Keratinocyte (primary cell): ENCODE measurements at regions not wholly inside any gene's neighbourhood (a gene's known extent, or its start where the extent isn't known, plus 50 kb on each side); places are given as distances from the start of the nearest gene placed in this dataset.

ENCODE experiments used
- DNase-seq: peaks from one replicate; pipeline ENCODE4 v3.0.0-alpha.2; 2011; ENCODE audit warnings: low read depth, missing footprints, low spot score
- FAIRE-seq: peaks from 2 replicates; lab custom pipeline; 2011; peaks lifted over from hg19 to GRCh38; lab: Jason Lieb, UNC
- H2AFZ ChIP-seq: 2 replicates; pipeline ENCODE4 v1.6.0; 2012; ENCODE audit warnings: low read length, control low read depth, inconsistent platforms; ENCODE audit not compliant: control insufficient read depth
- H3K27ac ChIP-seq: 2 replicates; pipeline ENCODE4 v1.5.1; 2011; ENCODE audit warnings: low read length; ENCODE audit not compliant: control insufficient read depth, insufficient read depth
- H3K27me3 ChIP-seq: 3 replicates; pipeline ENCODE4 v1.6.0; 2011; ENCODE audit warnings: low read length; ENCODE audit not compliant: control insufficient read depth, insufficient read depth; ENCODE audit errors: extremely low read depth
- H3K36me3 ChIP-seq, 2 experiments: 2 replicates in 1 of 2; 3 replicates in 1 of 2; pipeline ENCODE4 v1.5.1; 2011; ENCODE audit warnings: low read length in 2 of 2, mild to moderate bottlenecking in 1 of 2; ENCODE audit not compliant: control insufficient read depth in 2 of 2, insufficient read depth in 2 of 2; ENCODE audit errors: extremely low read depth in 1 of 2
- H3K4me1 ChIP-seq: 3 replicates; pipeline ENCODE4 v1.5.1; 2011; ENCODE audit warnings: low read length; ENCODE audit not compliant: control insufficient read depth, insufficient read depth; ENCODE audit errors: extremely low read depth
- H3K4me2 ChIP-seq: 3 replicates; pipeline ENCODE4 v1.6.0; 2011; ENCODE audit warnings: low read depth, low read length; ENCODE audit not compliant: control insufficient read depth, insufficient read depth; ENCODE audit errors: extremely low read depth
- H3K4me3 ChIP-seq, 3 experiments: fragments of 200-600 bp in 1 of 3; sonication (generic) in 1 of 3; 2 replicates in 2 of 3; 3 replicates in 1 of 3; pipeline ENCODE4 v1.5.1; 2011 to 2016; ENCODE audit warnings: low read length in 3 of 3, mild to moderate bottlenecking in 3 of 3, control low read depth in 2 of 3, inconsistent platforms in 1 of 3, low read depth in 1 of 3, mixed read lengths in 1 of 3, mixed run types in 1 of 3, moderate library complexity in 1 of 3; ENCODE audit not compliant: control insufficient read depth in 2 of 3, insufficient read depth in 2 of 3; ENCODE audit errors: extremely low read depth in 1 of 3
- H3K79me2 ChIP-seq: 2 replicates; pipeline ENCODE4 v1.6.0; 2012; ENCODE audit warnings: low read length; ENCODE audit not compliant: control insufficient read depth, insufficient read depth
- H3K9ac ChIP-seq: 3 replicates; pipeline ENCODE4 v1.6.0; 2011; ENCODE audit warnings: low read length; ENCODE audit not compliant: control insufficient read depth, insufficient read depth; ENCODE audit errors: extremely low read depth
- H3K9me1 ChIP-seq: 3 replicates; pipeline ENCODE4 v1.6.0; 2011; ENCODE audit warnings: low read length; ENCODE audit not compliant: control insufficient read depth, insufficient read depth; ENCODE audit errors: extremely low read depth
- H3K9me3 ChIP-seq: 2 replicates; pipeline ENCODE4 v1.5.1; 2012; ENCODE audit warnings: low read depth, low read length; ENCODE audit not compliant: control insufficient read depth
- H4K20me1 ChIP-seq: 3 replicates; pipeline ENCODE4 v1.6.0; 2011; ENCODE audit warnings: low read length; ENCODE audit not compliant: control insufficient read depth, insufficient read depth; ENCODE audit errors: extremely low read depth
- EZH2 ChIP-seq: IDR thresholded peaks from one replicate; pipeline ENCODE4 v1.6.1; 2012; ENCODE audit warnings: inconsistent platforms, mild to moderate bottlenecking, low read length, moderate library complexity
- dilution Hi-C: fragments of 300-500 bp; cut with MboI; formaldehyde crosslinking; loops from one replicate; pipeline ENCODE4 v1.7.0; 2020; ENCODE audit warnings: low sequenced_read_pairs; ENCODE audit not compliant: extremely low pct_ligation_motif_present
- TF ChIP-seq, protein P1 (sequence below), 3 experiments: IDR thresholded peaks in 1 of 3; conservative IDR thresholded peaks in 1 of 3; optimal IDR thresholded peaks in 1 of 3; 2 replicates in 2 of 3; 3 replicates in 1 of 3; pipeline versions ENCODE3 to v1.5.1; 2011; ENCODE audit warnings: low read length in 3 of 3, mild to moderate bottlenecking in 3 of 3, moderate library complexity in 2 of 3, control low read depth in 1 of 3, inconsistent platforms in 1 of 3; ENCODE audit not compliant: insufficient read depth in 2 of 3; ENCODE audit errors: extremely low read depth in 1 of 3

GRCh38 chr6:15715851-15716250, 53.0 kb upstream of the DTNBP1 start:
- no peaks in the 10 kb centered on the region for H4K20me1 ChIP-seq
- H3K27ac ChIP-seq = no peak overlapping the region
- FAIRE-seq (no peak), DNase-seq (no peak)
- H3K9me3 ChIP-seq = no peaks in the 10 kb centered on the region
- no peak overlapping the region for H3K4me3 ChIP-seq
- TF ChIP-seq, protein P1, sequence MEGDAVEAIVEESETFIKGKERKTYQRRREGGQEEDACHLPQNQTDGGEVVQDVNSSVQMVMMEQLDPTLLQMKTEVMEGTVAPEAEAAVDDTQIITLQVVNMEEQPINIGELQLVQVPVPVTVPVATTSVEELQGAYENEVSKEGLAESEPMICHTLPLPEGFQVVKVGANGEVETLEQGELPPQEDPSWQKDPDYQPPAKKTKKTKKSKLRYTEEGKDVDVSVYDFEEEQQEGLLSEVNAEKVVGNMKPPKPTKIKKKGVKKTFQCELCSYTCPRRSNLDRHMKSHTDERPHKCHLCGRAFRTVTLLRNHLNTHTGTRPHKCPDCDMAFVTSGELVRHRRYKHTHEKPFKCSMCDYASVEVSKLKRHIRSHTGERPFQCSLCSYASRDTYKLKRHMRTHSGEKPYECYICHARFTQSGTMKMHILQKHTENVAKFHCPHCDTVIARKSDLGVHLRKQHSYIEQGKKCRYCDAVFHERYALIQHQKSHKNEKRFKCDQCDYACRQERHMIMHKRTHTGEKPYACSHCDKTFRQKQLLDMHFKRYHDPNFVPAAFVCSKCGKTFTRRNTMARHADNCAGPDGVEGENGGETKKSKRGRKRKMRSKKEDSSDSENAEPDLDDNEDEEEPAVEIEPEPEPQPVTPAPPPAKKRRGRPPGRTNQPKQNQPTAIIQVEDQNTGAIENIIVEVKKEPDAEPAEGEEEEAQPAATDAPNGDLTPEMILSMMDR (optimal IDR thresholded peaks at IDR 0.05 in 1 of 3, IDR thresholded peaks at IDR 0.05 in 1 of 3, conservative IDR thresholded peaks at IDR 0.05 in 1 of 3; ENCODE audit: extremely low read depth in 1 of 3, insufficient read depth in 2 of 3, low read length in 3 of 3) = no peak
- TF ChIP-seq EZH2 = no peak
- H3K79me2 ChIP-seq = no peaks in the 10 kb centered on the region
- H3K36me3 ChIP-seq = no peaks in the 10 kb centered on the region
- no peak overlapping the region for H3K4me2 ChIP-seq
- dilution Hi-C loops = no loop called here
- no peaks in the 10 kb centered on the region for H3K9me1 ChIP-seq
- no peak overlapping the region for H2AFZ ChIP-seq
- H3K27me3 ChIP-seq = no peaks in the 10 kb centered on the region
- no peak overlapping the region for H3K9ac ChIP-seq
- H3K4me1 ChIP-seq = peaks cover 11% of the 10 kb centered on the region

DNA sequence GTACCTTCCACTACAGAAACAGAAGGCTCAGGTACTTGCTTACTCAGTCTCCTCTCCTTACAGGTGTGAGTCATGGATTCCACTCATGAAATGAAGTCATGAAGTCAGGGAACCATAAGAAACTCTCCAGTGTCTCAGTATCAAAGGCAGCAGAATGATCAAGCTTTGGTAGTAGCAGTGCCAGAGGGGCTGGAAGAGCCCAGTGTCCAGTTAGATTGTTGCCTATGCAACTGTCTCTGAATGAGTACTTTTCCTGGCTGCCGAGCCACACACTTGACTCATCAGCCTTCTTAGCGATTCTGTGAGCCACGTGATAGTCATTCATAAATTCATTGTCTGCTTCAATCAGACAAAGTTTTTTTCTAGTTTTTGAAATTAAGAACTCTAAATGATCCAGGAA, 52.2 kb upstream of the DTNBP1 start:
- Histone ChIP-seq H3K4me2 (no peak overlapping the region), H3K9me3 (no peaks in the 10 kb centered on the region), H3K4me3 (no peak overlapping the region), H2AFZ (no peak overlapping the region), H3K36me3 (no peaks in the 10 kb centered on the region), H3K79me2 (no peaks in the 10 kb centered on the region), H3K9ac (no peak overlapping the region), H3K9me1 (no peaks in the 10 kb centered on the region), H4K20me1 (no peaks in the 10 kb centered on the region), H3K27me3 (no peaks in the 10 kb centered on the region), H3K27ac (no peak overlapping the region), H3K4me1 (peaks cover 11% of the 10 kb centered on the region)
- DNase-seq (peak; percentile 36), FAIRE-seq (peak; percentile 53)
- dilution Hi-C loops = no loop called here
- TF ChIP-seq, protein P1 (optimal IDR thresholded peaks at IDR 0.05 in 1 of 3, IDR thresholded peaks at IDR 0.05 in 1 of 3, conservative IDR thresholded peaks at IDR 0.05 in 1 of 3; ENCODE audit: extremely low read depth in 1 of 3, insufficient read depth in 2 of 3, low read length in 3 of 3) = no peak
- no peak for TF ChIP-seq EZH2
